Motor neuron (in vitro differentiated cells): ENCODE measurements at regions not wholly inside any gene's neighbourhood (a gene's known extent, or its start where the extent isn't known, plus 50 kb on each side); places are given as distances from the start of the nearest gene placed in this dataset.

Source experiments
- ATAC-seq, 8 experiments: fragments of 200-7000 bp; cut with Tn5 transposase; replicated peaks in 6 of 8; 2 replicates each; pipeline ENCODE4 v1.8.0; 2021; ENCODE audit warnings: mild to moderate bottlenecking in 8 of 8, moderate library complexity in 8 of 8
- H3K27ac ChIP-seq, 2 donors: fragments of 250-450 bp; sonication (Bioruptor Pico); 2 replicates each; pipeline ENCODE4 v1.9.0; 2021; ENCODE audit warnings: antibody characterized with exemption in 2 of 2, mild to moderate bottlenecking in 2 of 2, moderate library complexity in 1 of 2
- H3K4me1 ChIP-seq, 2 donors: fragments of 250-450 bp; sonication (Bioruptor Pico); replicated peaks in 1 of 2; 2 replicates each; pipeline ENCODE4 v1.6.1; 2021; ENCODE audit warnings: antibody characterized with exemption in 2 of 2, mild to moderate bottlenecking in 2 of 2, moderate library complexity in 1 of 2
- H3K4me3 ChIP-seq, 5 donors: fragments of 250-450 bp; sonication (Bioruptor Pico); 2 replicates each; pipeline ENCODE4 v1.9.0; 2021; ENCODE audit warnings: antibody characterized with exemption in 5 of 5, mild to moderate bottlenecking in 5 of 5, moderate library complexity in 4 of 5
- whole genome bisulfite sequencing, 10 experiments: fragments of 450-650 bp; shearing (Covaris generic); methylation state at CpG; one replicate each; pipeline ENCODE4 v1.0.0; 2022; 5-methylcytosine and 5-hydroxymethylcytosine counted together
- in situ Hi-C, 9 experiments: fragments of 400-800 bp; cut with MboI; loops; one replicate each; pipeline ENCODE4 v1.15.0; 2021; ENCODE audit warnings: low sequenced_read_pairs in 9 of 9, low pct_unique_long_range_greater_than_20kb in 2 of 9; ENCODE audit not compliant: unreplicated experiment in 9 of 9

GRCh38 chr3:43956945-43957344 lies 266.2 kb downstream of the ABHD5 start:
- in situ Hi-C loops, result no loop called here
- Histone ChIP-seq H3K27ac (no peak overlapping the region), H3K4me3 (no peak overlapping the region), H3K4me1 (peaks cover 17 to 25% of the 10 kb centered on the region in 2 donors)
- peak in 3 of 8 experiments; percentile 5 to 47 (median 6) for ATAC-seq
- WGBS, 10 experiments, result 55 to 100% (median 80%) methylated on average over 1 to 4 of the region's 5 CpGs; no CpG with 5 or more reads in 3 of the 10 experiments

GRCh38 chr3:43957553-43957952 lies 266.8 kb downstream of the ABHD5 start:
- in situ Hi-C loops, result no loop called here
- no peak for ATAC-seq
- H3K4me1 ChIP-seq, result peaks cover 17 to 19% of the 10 kb centered on the region in 2 donors
- H3K4me3 ChIP-seq, result no peak overlapping the region
- no peak overlapping the region for H3K27ac ChIP-seq
- WGBS, 10 experiments, result 14 to 100% (median 63%) methylated on average over 1 to 2 of the region's 2 CpGs; no CpG with 5 or more reads in 2 of the 10 experiments

GRCh38 chr3:43958005-43958770 lies 267.4 kb downstream of the ABHD5 start:
- Histone ChIP-seq H3K4me1 (peaks cover 12% of the 10 kb centered on the region in 2 donors), H3K27ac (no peak overlapping the region), H3K4me3 (no peak overlapping the region)
- in situ Hi-C loops, result no loop called here
- WGBS, 10 experiments, result 59 to 96% (median 83%) methylated on average over 3 to 12 of the region's 16 CpGs
- no peak for ATAC-seq

- H3K27ac ChIP-seq, result no peak overlapping the region
- no peak overlapping the region for H3K4me3 ChIP-seq
- H3K4me1 ChIP-seq, result peaks cover 4 to 5% of the 10 kb centered on the region in 2 donors
- WGBS, 10 experiments, result 75 to 100% (median 91%) methylated on average over 1 to 3 of the region's 3 CpGs; no CpG with 5 or more reads in 2 of the 10 experiments
- ATAC-seq, result no peak
- in situ Hi-C loops, result no loop called here
Measured at GRCh38 chr3:43958973-43959372, 268.2 kb downstream of the ABHD5 start.

- H3K4me3 ChIP-seq, result no peak overlapping the region
- no peak overlapping the region for H3K27ac ChIP-seq
- in situ Hi-C loops, result no loop called here
- peak; percentile 36 to 76 (median 64) for ATAC-seq
- WGBS, 10 experiments, result 0 to 95% (median 72%) methylated on average over 1 to 8 of the region's 10 CpGs
- H3K4me1 ChIP-seq, result no peaks in the 10 kb centered on the region
Measured at GRCh38 chr3:43959498-43960447, 269.0 kb downstream of the ABHD5 start.

GRCh38 chr3:43960448-43960840 lies 269.7 kb downstream of the ABHD5 start:
- H3K4me1 ChIP-seq, result no peaks in the 10 kb centered on the region
- peak in 1 of 8 experiments; percentile 24 for ATAC-seq
- 17 to 56% (median 35%) methylated on average over 1 to 3 of the region's 3 CpGs; no CpG with 5 or more reads in 3 of the 10 experiments for WGBS, 10 experiments
- no peak overlapping the region for H3K27ac ChIP-seq
- in situ Hi-C loops, result no loop called here
- H3K4me3 ChIP-seq, result no peak overlapping the region

- H3K4me1 ChIP-seq, result peaks cover 6 to 8% of the 10 kb centered on the region in 2 donors
- no peak for ATAC-seq
- in situ Hi-C loops, result no loop called here
- no peak overlapping the region for H3K4me3 ChIP-seq
- 67 to 100% (median 80%) methylated on average over 1 to 2 of the region's 2 CpGs; no CpG with 5 or more reads in 7 of the 10 experiments for whole genome bisulfite sequencing, 10 experiments
- H3K27ac ChIP-seq, result no peak overlapping the region
Measured at GRCh38 chr3:43962043-43962442, 271.3 kb downstream of the ABHD5 start.

GRCh38 chr3:43963208-43963607 lies 272.5 kb downstream of the ABHD5 start:
- no peak for ATAC-seq
- peaks cover 7 to 8% of the 10 kb centered on the region in 2 donors for H3K4me1 ChIP-seq
- in situ Hi-C loops, result no loop called here
- H3K4me3 ChIP-seq, result no peak overlapping the region
- WGBS, 10 experiments, result 10 to 100% (median 74%) methylated on average over 1 to 3 of the region's 5 CpGs
- no peak overlapping the region for H3K27ac ChIP-seq

GRCh38 chr3:43964640-43965039 lies 273.9 kb downstream of the ABHD5 start:
- WGBS, 10 experiments, result 20 to 100% (median 92%) methylated on average over 1 of the region's 1 CpG; no CpG with 5 or more reads in 6 of the 10 experiments
- H3K4me1 ChIP-seq, result peaks cover 7 to 8% of the 10 kb centered on the region in 2 donors
- in situ Hi-C loops, result no loop called here
- no peak overlapping the region for H3K4me3 ChIP-seq
- no peak overlapping the region for H3K27ac ChIP-seq
- no peak for ATAC-seq

GRCh38 chr3:43965656-43966055 lies 274.9 kb downstream of the ABHD5 start:
- ATAC-seq, result peak in 2 of 8 experiments; percentile 39 to 54
- WGBS, 10 experiments, result 67 to 100% (median 100%) methylated on average over 1 of the region's 1 CpG; no CpG with 5 or more reads in 5 of the 10 experiments
- no peak overlapping the region for H3K4me3 ChIP-seq
- no peak overlapping the region for H3K27ac ChIP-seq
- in situ Hi-C loops, result no loop called here
- H3K4me1 ChIP-seq, result peaks cover 7 to 8% of the 10 kb centered on the region in 2 donors

GRCh38 chr3:43966126-43966525 lies 275.4 kb downstream of the ABHD5 start:
- peaks cover 7 to 8% of the 10 kb centered on the region in 2 donors for H3K4me1 ChIP-seq
- no peak overlapping the region for H3K27ac ChIP-seq
- no peak overlapping the region for H3K4me3 ChIP-seq
- WGBS, 10 experiments, result 74 to 100% (median 86%) methylated on average over 1 to 6 of the region's 6 CpGs; no CpG with 5 or more reads in 2 of the 10 experiments
- in situ Hi-C loops, result no loop called here
- ATAC-seq, result no peak

- no peak overlapping the region for H3K4me3 ChIP-seq
- in situ Hi-C loops, result no loop called here
- peaks cover 7 to 8% of the 10 kb centered on the region in 2 donors for H3K4me1 ChIP-seq
- no peak overlapping the region for H3K27ac ChIP-seq
- 46 to 93% (median 75%) methylated on average over 1 to 3 of the region's 3 CpGs; no CpG with 5 or more reads in 2 of the 10 experiments for WGBS, 10 experiments
- ATAC-seq, result peak in 1 of 8 experiments; percentile 9
Measured at GRCh38 chr3:43966530-43966929, 275.2 kb upstream of the TOPAZ1 start.

GRCh38 chr3:43968465-43968864 lies 273.2 kb upstream of the TOPAZ1 start:
- 0 to 57% (median 20%) methylated on average over 1 to 5 of the region's 5 CpGs; no CpG with 5 or more reads in 3 of the 10 experiments for WGBS, 10 experiments
- peaks cover 7 to 8% of the 10 kb centered on the region in 2 donors for H3K4me1 ChIP-seq
- no peak for ATAC-seq
- H3K27ac ChIP-seq, result no peak overlapping the region
- in situ Hi-C loops, result no loop called here
- no peak overlapping the region for H3K4me3 ChIP-seq
